ENCODE measurements at regions not wholly inside any gene's neighbourhood (a gene's known extent, or its start where the extent isn't known, plus 50 kb on each side); places are given as distances from the start of the nearest gene placed in this dataset.

DNA sequence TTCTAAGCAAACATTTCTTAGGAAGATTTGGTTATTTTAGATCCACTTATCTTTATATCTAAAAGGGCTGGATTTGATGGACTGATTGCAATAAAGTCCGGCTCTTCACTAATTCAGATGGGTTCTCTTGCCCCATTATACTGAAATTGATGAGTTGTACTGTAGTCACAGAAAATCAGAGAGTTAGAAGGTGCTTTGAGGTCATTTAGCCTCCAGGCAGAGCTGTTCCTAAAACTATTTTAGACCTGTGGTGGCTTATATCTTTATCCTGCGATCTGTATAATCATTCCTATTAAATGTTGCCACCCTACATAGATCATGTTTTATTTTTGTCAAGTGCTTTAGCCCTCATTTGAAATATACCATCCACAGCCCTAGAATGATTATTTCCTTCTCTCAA lies 61.3 kb upstream of the ATXN1 start:
- TF ChIP-seq POLR2A (IDR thresholded peaks at IDR 0.05; ENCODE audit: low read length): no peak
- no peak for TF ChIP-seq GATA1 (IDR thresholded peaks at IDR 0.05; ENCODE audit: low read depth, low read length)

Data from erythroblast (primary cell).